Activated T-cell treated with anti-CD3 and anti-CD28 coated beads, Interleukin-2, amount 50 U/mL, for 4 hours (primary cell): ENCODE measurements at regions not wholly inside any gene's neighbourhood (a gene's known extent, or its start where the extent isn't known, plus 50 kb on each side); places are given as distances from the start of the nearest gene placed in this dataset.

ENCODE experiments used
- ATAC-seq, 2 donors: fragments of 200-7000 bp; cut with Tn5 transposase; one replicate each; pipeline ENCODE4 v1.10.0; 2021
- DNase-seq: peaks from one replicate; pipeline ENCODE4 v3.0.0-alpha.2; 2020
- H3K27me3 Mint-ChIP-seq: one replicate; pipeline ENCODE4 v1.8.0; 2021; ENCODE audit warnings: low read depth, mixed read lengths
- H3K36me3 Mint-ChIP-seq: one replicate; pipeline ENCODE4 v1.8.0; 2022; ENCODE audit warnings: mixed read lengths; ENCODE audit not compliant: insufficient read depth
- H3K4me1 Mint-ChIP-seq: one replicate; pipeline ENCODE4 v1.8.0; 2021; ENCODE audit warnings: low read depth, mixed read lengths
- H3K4me3 Mint-ChIP-seq: one replicate; pipeline ENCODE4 v1.8.0; 2021; ENCODE audit warnings: mild to moderate bottlenecking, moderate library complexity, mixed read lengths
- H3K9me3 Mint-ChIP-seq: one replicate; pipeline ENCODE4 v1.8.0; 2021; ENCODE audit warnings: mixed read lengths

- H3K4me1 Mint-ChIP-seq = no peaks in the 10 kb centered on the region
- no peaks in the 10 kb centered on the region for H3K27me3 Mint-ChIP-seq
- H3K4me3 Mint-ChIP-seq = no peak overlapping the region
- H3K36me3 Mint-ChIP-seq = no peaks in the 10 kb centered on the region
- no peak for DNase-seq
- ATAC-seq = no peak
- peaks cover 7% of the 10 kb centered on the region for H3K9me3 Mint-ChIP-seq
Observed at GRCh38 chr18:40983835-40984234, 971.2 kb upstream of the PIK3C3 start.

GRCh38 chr18:40980171-40980570 lies 974.9 kb upstream of the PIK3C3 start:
- no peak for ATAC-seq
- H3K4me3 Mint-ChIP-seq = no peak overlapping the region
- DNase-seq = no peak
- no peaks in the 10 kb centered on the region for H3K27me3 Mint-ChIP-seq
- H3K4me1 Mint-ChIP-seq = no peaks in the 10 kb centered on the region
- peaks cover 11% of the 10 kb centered on the region for H3K9me3 Mint-ChIP-seq
- H3K36me3 Mint-ChIP-seq = no peaks in the 10 kb centered on the region

- Mint-ChIP-seq H3K9me3 (peaks cover 28% of the 10 kb centered on the region), H3K4me1 (no peaks in the 10 kb centered on the region), H3K4me3 (no peak overlapping the region), H3K36me3 (no peaks in the 10 kb centered on the region), H3K27me3 (no peaks in the 10 kb centered on the region)
- no peak for ATAC-seq
- no peak for DNase-seq
Observed at GRCh38 chr18:40976050-40976449, 979.0 kb upstream of the PIK3C3 start.

GRCh38 chr18:40974448-40974847 lies 980.6 kb upstream of the PIK3C3 start:
- DNase-seq = no peak
- Mint-ChIP-seq H3K27me3 (no peaks in the 10 kb centered on the region), H3K36me3 (no peaks in the 10 kb centered on the region), H3K4me1 (no peaks in the 10 kb centered on the region), H3K9me3 (peaks cover 28% of the 10 kb centered on the region), H3K4me3 (no peak overlapping the region)
- ATAC-seq = no peak

- Mint-ChIP-seq H3K4me1 (no peaks in the 10 kb centered on the region), H3K9me3 (peaks cover 21% of the 10 kb centered on the region), H3K36me3 (no peaks in the 10 kb centered on the region), H3K27me3 (no peaks in the 10 kb centered on the region), H3K4me3 (no peak overlapping the region)
- ATAC-seq (no peak), DNase-seq (no peak)
Observed at GRCh38 chr18:40962784-40963183, 992.2 kb upstream of the PIK3C3 start.

- H3K9me3 Mint-ChIP-seq = peaks cover 14% of the 10 kb centered on the region
- no peaks in the 10 kb centered on the region for H3K4me1 Mint-ChIP-seq
- H3K36me3 Mint-ChIP-seq = no peaks in the 10 kb centered on the region
- H3K27me3 Mint-ChIP-seq = no peaks in the 10 kb centered on the region
- DNase-seq (no peak), ATAC-seq (no peak)
- no peak overlapping the region for H3K4me3 Mint-ChIP-seq
Observed at GRCh38 chr18:40957533-40958070, 997.4 kb upstream of the PIK3C3 start.

- Mint-ChIP-seq H3K36me3 (no peaks in the 10 kb centered on the region), H3K27me3 (no peaks in the 10 kb centered on the region), H3K9me3 (peaks cover 14% of the 10 kb centered on the region), H3K4me3 (no peak overlapping the region), H3K4me1 (no peaks in the 10 kb centered on the region)
- DNase-seq (no peak), ATAC-seq (no peak)
Observed at GRCh38 chr18:40956213-40956612, 998.8 kb upstream of the PIK3C3 start.

GRCh38 chr18:40955351-40955750 lies 999.7 kb upstream of the PIK3C3 start:
- Mint-ChIP-seq H3K36me3 (no peaks in the 10 kb centered on the region), H3K27me3 (no peaks in the 10 kb centered on the region), H3K4me3 (no peak overlapping the region), H3K4me1 (no peaks in the 10 kb centered on the region), H3K9me3 (peaks cover 16% of the 10 kb centered on the region)
- no peak for ATAC-seq
- no peak for DNase-seq

GRCh38 chr18:40949114-40949950 lies 1005.7 kb upstream of the PIK3C3 start:
- DNase-seq = no peak
- Mint-ChIP-seq H3K4me3 (no peak overlapping the region), H3K4me1 (no peaks in the 10 kb centered on the region), H3K9me3 (peaks cover 25% of the 10 kb centered on the region), H3K27me3 (no peaks in the 10 kb centered on the region), H3K36me3 (no peaks in the 10 kb centered on the region)
- no peak for ATAC-seq

GRCh38 chr18:40944576-40944975 lies 1010.5 kb upstream of the PIK3C3 start:
- H3K4me3 Mint-ChIP-seq = no peak overlapping the region
- peaks cover 18% of the 10 kb centered on the region for H3K9me3 Mint-ChIP-seq
- H3K27me3 Mint-ChIP-seq = no peaks in the 10 kb centered on the region
- H3K4me1 Mint-ChIP-seq = no peaks in the 10 kb centered on the region
- no peaks in the 10 kb centered on the region for H3K36me3 Mint-ChIP-seq
- DNase-seq (no peak), ATAC-seq (no peak)

GRCh38 chr18:40939656-40940515 lies 1015.1 kb upstream of the PIK3C3 start:
- Mint-ChIP-seq H3K4me3 (no peak overlapping the region), H3K4me1 (no peaks in the 10 kb centered on the region), H3K27me3 (no peaks in the 10 kb centered on the region), H3K9me3 (peaks cover 23% of the 10 kb centered on the region), H3K36me3 (no peaks in the 10 kb centered on the region)
- no peak for ATAC-seq
- no peak for DNase-seq

- Mint-ChIP-seq H3K27me3 (no peaks in the 10 kb centered on the region), H3K4me3 (no peak overlapping the region), H3K4me1 (no peaks in the 10 kb centered on the region), H3K9me3 (peaks cover 31% of the 10 kb centered on the region), H3K36me3 (no peaks in the 10 kb centered on the region)
- ATAC-seq (no peak), DNase-seq (no peak)
Observed at GRCh38 chr18:40938615-40939014, 1016.4 kb upstream of the PIK3C3 start.

- H3K36me3 Mint-ChIP-seq = no peaks in the 10 kb centered on the region
- H3K4me1 Mint-ChIP-seq = no peaks in the 10 kb centered on the region
- ATAC-seq (no peak), DNase-seq (no peak)
- H3K9me3 Mint-ChIP-seq = peaks cover 27% of the 10 kb centered on the region
- H3K27me3 Mint-ChIP-seq = no peaks in the 10 kb centered on the region
- H3K4me3 Mint-ChIP-seq = no peak overlapping the region
Observed at GRCh38 chr18:40937386-40937785, 1017.6 kb upstream of the PIK3C3 start.

- DNase-seq (no peak), ATAC-seq (no peak)
- H3K9me3 Mint-ChIP-seq = peaks cover 27% of the 10 kb centered on the region
- H3K4me1 Mint-ChIP-seq = no peaks in the 10 kb centered on the region
- no peaks in the 10 kb centered on the region for H3K36me3 Mint-ChIP-seq
- no peaks in the 10 kb centered on the region for H3K27me3 Mint-ChIP-seq
- H3K4me3 Mint-ChIP-seq = no peak overlapping the region
Observed at GRCh38 chr18:40935423-40935822, 1019.6 kb upstream of the PIK3C3 start.
